CD4-positive, CD25-positive, alpha-beta regulatory T cell (primary cell): ENCODE measurements at regions not wholly inside any gene's neighbourhood (a gene's known extent, or its start where the extent isn't known, plus 50 kb on each side); places are given as distances from the start of the nearest gene placed in this dataset.

Experiments
- ATAC-seq, 2 donors: fragments of 150-1000 bp; cut with Tn5 transposase; one replicate each; pipeline ENCODE4 v1.10.0; 2021; ENCODE audit warnings: low read depth in 2 of 2, moderate number of reproducible peaks in 2 of 2, moderate library complexity in 1 of 2
- DNase-seq, 3 donors: peaks; one replicate each; pipeline versions ENCODE4 v3.0.0 to v3.0.0-alpha.2; 2012 to 2022; ENCODE audit warnings: mixed read lengths in 1 of 3
- H3K27ac ChIP-seq: one replicate; pipeline ENCODE4 v1.7.0; 2013; ENCODE audit warnings: mild to moderate bottlenecking, low read length; ENCODE audit not compliant: insufficient read depth, poor library complexity, severe bottlenecking
- H3K27me3 ChIP-seq: one replicate; pipeline ENCODE4 v1.7.0; 2013; ENCODE audit warnings: low read length; ENCODE audit not compliant: control insufficient read depth, insufficient read depth
- H3K36me3 ChIP-seq: one replicate; pipeline ENCODE4 v1.7.0; 2013; ENCODE audit warnings: mild to moderate bottlenecking, low read length, moderate library complexity; ENCODE audit not compliant: control insufficient read depth, insufficient read depth
- H3K4me1 ChIP-seq: 2 replicates; pipeline ENCODE4 v1.7.0; 2013; ENCODE audit warnings: mild to moderate bottlenecking, low read length; ENCODE audit not compliant: insufficient read depth, control insufficient read depth, poor library complexity, severe bottlenecking
- H3K4me3 ChIP-seq: one replicate; pipeline ENCODE4 v1.7.0; 2013; ENCODE audit warnings: low read depth, mild to moderate bottlenecking, low read length, moderate library complexity
- H3K9me3 ChIP-seq, 2 experiments: 1 replicate in 1 of 2; 2 replicates in 1 of 2; pipeline ENCODE4 v1.7.0; 2013; ENCODE audit warnings: low read length in 2 of 2, mild to moderate bottlenecking in 1 of 2, moderate library complexity in 1 of 2; ENCODE audit not compliant: control insufficient read depth in 2 of 2
- H3K27ac Mint-ChIP-seq, 3 donors: one replicate each; pipeline ENCODE4 v1.8.0; 2020 to 2022; ENCODE audit warnings: mild to moderate bottlenecking in 3 of 3, mixed read lengths in 3 of 3, moderate library complexity in 2 of 3
- H3K27me3 Mint-ChIP-seq: one replicate; pipeline ENCODE4 v1.8.0; 2022; ENCODE audit warnings: mild to moderate bottlenecking, mixed read lengths
- H3K36me3 Mint-ChIP-seq: one replicate; pipeline ENCODE4 v1.8.0; 2020; ENCODE audit warnings: mixed read lengths
- H3K4me1 Mint-ChIP-seq, 4 donors: one replicate each; pipeline ENCODE4 v1.8.0; 2020 to 2022; ENCODE audit warnings: mixed read lengths in 4 of 4, mild to moderate bottlenecking in 1 of 4
- H3K4me3 Mint-ChIP-seq, 4 donors: one replicate each; pipeline ENCODE4 v1.8.0; 2020 to 2022; ENCODE audit warnings: mild to moderate bottlenecking in 4 of 4, mixed read lengths in 4 of 4, moderate library complexity in 3 of 4
- H3K9me3 Mint-ChIP-seq, 7 donors: one replicate each; pipeline ENCODE4 v1.8.0; 2020 to 2022; ENCODE audit warnings: mixed read lengths in 7 of 7, mild to moderate bottlenecking in 3 of 7, moderate library complexity in 2 of 7

GRCh38 chr11:106418791-106419190, 341.3 kb downstream of the AASDHPPT start:
- no peak overlapping the region for H3K27ac Mint-ChIP-seq
- ATAC-seq: no peak
- no peaks in the 10 kb centered on the region for H3K4me1 Mint-ChIP-seq
- H3K27me3 Mint-ChIP-seq: no peaks in the 10 kb centered on the region
- H3K4me1 ChIP-seq: no peaks in the 10 kb centered on the region
- no peak for DNase-seq
- H3K4me3 ChIP-seq: no peak overlapping the region
- H3K9me3 ChIP-seq: no peaks in the 10 kb centered on the region
- no peaks in the 10 kb centered on the region for H3K36me3 Mint-ChIP-seq
- peaks cover 0 to 4% (median 0%) of the 10 kb centered on the region in 7 donors for H3K9me3 Mint-ChIP-seq
- H3K4me3 Mint-ChIP-seq: no peak overlapping the region
- H3K27ac ChIP-seq: no peak overlapping the region
- H3K36me3 ChIP-seq: no peaks in the 10 kb centered on the region
- no peaks in the 10 kb centered on the region for H3K27me3 ChIP-seq

DNA sequence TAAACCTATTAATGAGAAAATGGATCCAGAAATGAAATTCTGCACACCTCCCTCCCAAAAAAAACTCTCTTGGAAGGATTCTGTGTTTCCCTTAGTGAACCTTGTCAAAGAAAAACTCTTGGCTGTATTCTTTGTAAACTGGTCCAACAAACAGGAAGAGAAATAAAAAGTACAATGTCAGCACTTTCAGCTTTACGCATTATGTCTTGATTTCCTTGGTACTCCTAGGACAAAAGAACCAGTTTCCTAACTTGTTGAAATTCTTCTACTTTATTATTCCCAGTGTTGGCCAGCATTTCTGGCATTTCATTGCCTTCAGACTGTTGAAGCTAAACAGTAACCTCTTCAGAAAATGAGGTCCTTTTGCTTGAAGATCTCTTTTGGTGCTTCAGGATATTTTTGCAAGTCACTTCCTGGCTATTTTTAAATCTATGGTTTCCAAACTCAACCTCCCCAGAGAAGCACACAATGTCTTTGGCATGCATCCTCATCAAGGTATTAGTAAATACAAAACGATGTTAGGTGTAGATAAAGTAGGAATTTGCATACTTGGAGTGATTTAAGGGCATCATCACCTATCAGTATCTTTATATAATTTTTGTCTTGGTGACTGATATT, 342.7 kb downstream of the AASDHPPT start:
- ATAC-seq (no peak), DNase-seq (no peak)
- Mint-ChIP-seq H3K9me3 (peaks cover 0 to 3% (median 0%) of the 10 kb centered on the region in 7 donors), H3K4me1 (no peaks in the 10 kb centered on the region), H3K27ac (no peak overlapping the region), H3K36me3 (no peaks in the 10 kb centered on the region), H3K4me3 (no peak overlapping the region), H3K27me3 (no peaks in the 10 kb centered on the region)
- Histone ChIP-seq H3K27ac (no peak overlapping the region), H3K9me3 (no peaks in the 10 kb centered on the region), H3K4me1 (no peaks in the 10 kb centered on the region), H3K36me3 (no peaks in the 10 kb centered on the region), H3K27me3 (no peaks in the 10 kb centered on the region), H3K4me3 (no peak overlapping the region)

DNA sequence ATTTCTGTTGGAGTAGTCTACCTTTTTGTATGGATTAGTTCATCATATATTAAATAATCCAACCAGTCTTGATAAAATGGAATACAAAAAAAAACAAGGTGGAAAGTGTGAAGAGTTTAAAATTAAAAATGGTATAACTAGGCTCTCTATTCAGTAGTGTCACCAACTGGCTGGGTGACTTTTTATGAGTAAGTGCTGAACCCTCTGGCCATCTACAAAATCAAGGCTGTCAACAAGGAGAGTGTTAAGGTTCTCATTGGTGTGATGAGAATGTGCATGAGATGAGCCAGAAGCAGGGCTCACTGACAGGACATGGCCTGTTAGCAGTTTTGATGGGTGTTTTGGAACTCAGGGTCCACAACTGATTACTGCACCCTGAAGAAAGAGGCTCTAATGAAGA, 343.2 kb downstream of the AASDHPPT start:
- no peaks in the 10 kb centered on the region for H3K4me1 ChIP-seq
- no peaks in the 10 kb centered on the region for H3K36me3 ChIP-seq
- H3K27me3 Mint-ChIP-seq: no peaks in the 10 kb centered on the region
- H3K9me3 Mint-ChIP-seq: peaks cover 0 to 3% (median under 1%) of the 10 kb centered on the region in 7 donors
- H3K4me1 Mint-ChIP-seq: no peaks in the 10 kb centered on the region
- no peak overlapping the region for H3K4me3 ChIP-seq
- no peak overlapping the region for H3K27ac Mint-ChIP-seq
- H3K9me3 ChIP-seq: no peaks in the 10 kb centered on the region
- no peak overlapping the region for H3K27ac ChIP-seq
- DNase-seq (no peak), ATAC-seq (no peak)
- H3K36me3 Mint-ChIP-seq: no peaks in the 10 kb centered on the region
- no peaks in the 10 kb centered on the region for H3K27me3 ChIP-seq
- no peak overlapping the region for H3K4me3 Mint-ChIP-seq

DNA sequence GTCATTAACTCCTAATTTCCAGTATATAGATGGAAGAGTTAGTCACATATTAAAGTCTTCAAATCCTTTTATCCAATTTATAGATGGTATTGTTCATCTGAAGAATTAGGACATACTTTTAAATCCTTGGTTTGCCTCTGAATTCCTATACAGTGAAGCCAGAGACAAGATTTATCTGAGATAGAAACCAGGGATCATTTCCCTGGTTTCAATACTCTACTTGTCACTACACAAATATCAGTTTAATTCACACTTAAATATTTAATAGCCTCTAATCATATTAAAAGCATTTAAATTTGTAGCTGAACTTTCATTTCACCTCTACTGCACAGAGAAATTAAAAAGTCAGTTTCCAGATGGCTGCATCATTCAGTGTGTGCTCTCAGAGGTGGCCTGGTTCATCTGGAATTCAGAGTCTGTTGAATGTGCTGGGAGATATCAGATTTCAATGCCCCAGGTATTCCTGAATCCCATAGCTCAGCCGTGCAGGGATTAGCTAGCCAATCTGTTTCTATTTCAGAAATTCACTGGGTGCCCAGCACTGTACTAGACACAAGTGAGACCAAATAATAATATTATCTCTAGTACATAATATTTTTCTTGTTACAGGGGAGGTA, 344.3 kb downstream of the AASDHPPT start:
- Mint-ChIP-seq H3K27ac (no peak overlapping the region), H3K9me3 (peaks cover 0 to 3% (median 1%) of the 10 kb centered on the region in 7 donors), H3K4me1 (no peaks in the 10 kb centered on the region), H3K36me3 (no peaks in the 10 kb centered on the region), H3K4me3 (no peak overlapping the region), H3K27me3 (no peaks in the 10 kb centered on the region)
- no peak overlapping the region for H3K4me3 ChIP-seq
- H3K4me1 ChIP-seq: no peaks in the 10 kb centered on the region
- H3K27ac ChIP-seq: no peak overlapping the region
- H3K36me3 ChIP-seq: no peaks in the 10 kb centered on the region
- DNase-seq (no peak), ATAC-seq (no peak)
- H3K9me3 ChIP-seq: no peaks in the 10 kb centered on the region
- H3K27me3 ChIP-seq: no peaks in the 10 kb centered on the region

DNA sequence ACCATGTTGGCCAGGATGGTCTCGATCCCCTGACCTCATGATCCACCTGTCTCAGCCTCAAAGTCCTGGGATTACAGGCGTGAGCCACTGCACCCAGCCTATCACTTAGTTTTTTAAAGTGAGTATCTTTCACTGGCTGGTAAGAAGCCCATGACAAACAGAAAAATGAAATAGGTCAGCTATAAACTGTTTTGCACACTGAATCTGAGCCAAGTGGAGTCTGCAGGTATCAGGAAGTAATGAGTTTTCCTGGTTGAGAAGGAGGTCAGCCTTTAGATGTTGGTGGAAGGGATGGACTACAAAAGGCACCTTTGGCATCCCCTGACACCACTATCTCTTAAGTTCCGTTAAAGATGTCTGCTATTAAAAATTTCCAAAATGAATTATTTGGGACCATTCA, 345.1 kb downstream of the AASDHPPT start:
- H3K27ac ChIP-seq: no peak overlapping the region
- H3K4me3 ChIP-seq: no peak overlapping the region
- Mint-ChIP-seq H3K9me3 (peaks cover 0 to 3% (median 0%) of the 10 kb centered on the region in 7 donors), H3K36me3 (no peaks in the 10 kb centered on the region), H3K27me3 (no peaks in the 10 kb centered on the region), H3K27ac (no peak overlapping the region), H3K4me3 (no peak overlapping the region), H3K4me1 (no peaks in the 10 kb centered on the region)
- DNase-seq (no peak), ATAC-seq (no peak)
- H3K4me1 ChIP-seq: no peaks in the 10 kb centered on the region
- H3K27me3 ChIP-seq: no peaks in the 10 kb centered on the region
- H3K9me3 ChIP-seq: no peaks in the 10 kb centered on the region
- no peaks in the 10 kb centered on the region for H3K36me3 ChIP-seq

DNA sequence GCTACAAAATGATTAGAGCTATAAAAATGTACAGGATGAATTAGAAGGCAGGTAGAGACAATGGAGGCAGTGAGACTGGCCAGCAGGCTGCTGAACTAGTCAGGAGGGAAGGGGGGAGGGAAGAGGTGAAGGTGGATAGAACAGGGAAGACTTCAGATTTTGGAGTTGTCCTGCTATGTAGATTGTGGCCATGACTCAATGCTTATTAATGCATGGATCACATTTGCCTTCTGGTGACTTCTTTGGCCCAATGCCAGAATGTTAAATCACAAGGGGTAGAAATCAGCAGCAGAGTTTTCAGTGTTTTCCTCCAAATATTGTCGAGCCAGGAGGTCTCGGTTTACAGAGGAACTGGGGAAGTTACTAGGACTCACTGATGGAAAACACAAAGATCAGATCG, 346.6 kb downstream of the AASDHPPT start:
- Histone ChIP-seq H3K27ac (no peak overlapping the region), H3K9me3 (no peaks in the 10 kb centered on the region), H3K4me3 (no peak overlapping the region), H3K4me1 (no peaks in the 10 kb centered on the region), H3K36me3 (no peaks in the 10 kb centered on the region), H3K27me3 (no peaks in the 10 kb centered on the region)
- no peaks in the 10 kb centered on the region for H3K27me3 Mint-ChIP-seq
- DNase-seq: no peak
- peaks cover 0 to 4% (median 0%) of the 10 kb centered on the region in 7 donors for H3K9me3 Mint-ChIP-seq
- ATAC-seq: no peak
- H3K36me3 Mint-ChIP-seq: no peaks in the 10 kb centered on the region
- H3K4me3 Mint-ChIP-seq: no peak overlapping the region
- H3K4me1 Mint-ChIP-seq: no peaks in the 10 kb centered on the region
- no peak overlapping the region for H3K27ac Mint-ChIP-seq

- no peak overlapping the region for H3K4me3 Mint-ChIP-seq
- Histone ChIP-seq H3K9me3 (no peaks in the 10 kb centered on the region), H3K27ac (no peak overlapping the region), H3K4me1 (no peaks in the 10 kb centered on the region), H3K4me3 (no peak overlapping the region), H3K36me3 (no peaks in the 10 kb centered on the region), H3K27me3 (no peaks in the 10 kb centered on the region)
- DNase-seq (no peak), ATAC-seq (no peak)
- H3K27me3 Mint-ChIP-seq: no peaks in the 10 kb centered on the region
- peaks cover 0 to 4% (median 0%) of the 10 kb centered on the region in 7 donors for H3K9me3 Mint-ChIP-seq
- H3K4me1 Mint-ChIP-seq: no peaks in the 10 kb centered on the region
- H3K27ac Mint-ChIP-seq: no peak overlapping the region
- H3K36me3 Mint-ChIP-seq: no peaks in the 10 kb centered on the region
These were observed 348.4 kb downstream of the AASDHPPT start for GRCh38 chr11:106425819-106426218.

- no peaks in the 10 kb centered on the region for H3K36me3 Mint-ChIP-seq
- Histone ChIP-seq H3K27ac (no peak overlapping the region), H3K27me3 (no peaks in the 10 kb centered on the region), H3K4me1 (no peaks in the 10 kb centered on the region), H3K36me3 (no peaks in the 10 kb centered on the region), H3K4me3 (no peak overlapping the region), H3K9me3 (no peaks in the 10 kb centered on the region)
- peaks cover 0 to 4% (median 0%) of the 10 kb centered on the region in 7 donors for H3K9me3 Mint-ChIP-seq
- H3K4me1 Mint-ChIP-seq: no peaks in the 10 kb centered on the region
- H3K4me3 Mint-ChIP-seq: no peak overlapping the region
- no peak overlapping the region for H3K27ac Mint-ChIP-seq
- no peak for DNase-seq
- ATAC-seq: no peak
- no peaks in the 10 kb centered on the region for H3K27me3 Mint-ChIP-seq
These were observed 349.2 kb downstream of the AASDHPPT start for GRCh38 chr11:106426696-106427095.
